ENCODE measurements at regions not wholly inside any gene's neighbourhood (a gene's known extent, or its start where the extent isn't known, plus 50 kb on each side); places are given as distances from the start of the nearest gene placed in this dataset.

DNA sequence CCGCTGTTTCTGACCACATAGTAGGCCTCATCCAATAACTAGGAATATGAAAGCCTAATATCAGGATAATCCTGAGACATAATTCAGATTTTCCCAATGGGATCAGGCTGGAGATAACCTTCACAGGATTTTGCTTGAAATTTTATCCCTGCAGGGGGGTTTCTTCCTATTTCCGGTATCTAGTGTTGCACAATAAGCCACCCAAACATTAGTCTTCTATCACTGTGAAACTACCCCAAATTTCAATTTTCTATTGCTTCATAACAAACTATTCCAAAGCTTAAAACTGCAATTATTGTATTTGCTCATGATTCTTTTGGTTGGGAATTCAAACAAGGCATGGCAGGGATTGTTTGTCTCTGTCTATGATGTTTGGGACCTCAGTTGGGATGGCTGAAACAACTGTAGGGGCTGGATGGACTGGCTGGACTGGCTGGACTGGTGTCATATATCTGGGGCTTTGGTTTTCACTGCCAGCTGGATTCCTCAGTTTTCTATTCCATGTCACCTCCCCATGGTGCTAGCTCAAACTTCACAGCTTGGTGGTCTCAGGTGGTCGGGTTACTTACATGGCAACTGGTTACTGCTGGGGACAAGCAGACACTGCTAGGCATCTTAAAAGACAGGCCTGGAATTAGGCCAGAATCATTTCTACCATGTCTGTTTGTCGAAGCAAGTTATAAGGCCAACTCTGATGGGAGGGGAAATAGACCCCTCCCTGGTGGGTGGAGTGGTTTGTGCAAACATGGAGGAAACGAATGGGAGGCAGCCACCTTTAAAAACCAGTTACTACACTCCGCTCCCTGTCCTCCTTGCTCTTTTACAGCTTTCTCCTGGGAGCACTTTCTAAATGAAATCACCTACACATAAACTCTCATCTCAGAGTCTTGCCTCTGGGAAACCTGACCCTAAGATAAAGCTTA, 88.2 kb upstream of the STT3B start:
- TF ChIP-seq EZH2phosphoT487 (IDR thresholded peaks at IDR 0.05) (no peak), CTCF (IDR thresholded peaks at IDR 0.05) (no peak), EZH2 (IDR thresholded peaks at IDR 0.05) (no peak)

All from neural progenitor cell (in vitro differentiated cells).